NCI-H187 treated with DMSO at 0.1 percent for 48 hours (cell line): ENCODE measurements at regions not wholly inside any gene's neighbourhood (a gene's known extent, or its start where the extent isn't known, plus 50 kb on each side); places are given as distances from the start of the nearest gene placed in this dataset.

Source experiments
- DNase-seq: peaks from one replicate; lab custom pipeline; 2025; lab: John Stamatoyannopoulos, UW

- DNase-seq = no peak
Observed at GRCh38 chr2:42931818-42932195, 139.4 kb upstream of the HAAO start.

- DNase-seq = no peak
Observed at GRCh38 chr2:42931146-42931817, 138.9 kb upstream of the HAAO start.

- DNase-seq = no peak
Observed at GRCh38 chr2:42930025-42930581, 137.7 kb upstream of the HAAO start.

GRCh38 chr2:42929546-42930024 lies 137.2 kb upstream of the HAAO start:
- no peak for DNase-seq

- DNase-seq = no peak
Observed at GRCh38 chr2:42928692-42929545, 136.5 kb upstream of the HAAO start.

GRCh38 chr2:42928161-42928691 lies 135.8 kb upstream of the HAAO start:
- no peak for DNase-seq

GRCh38 chr2:42927334-42928160 lies 135.2 kb upstream of the HAAO start:
- DNase-seq = no peak

- DNase-seq = no peak
Observed at GRCh38 chr2:42926434-42927333, 134.3 kb upstream of the HAAO start.

- DNase-seq = no peak
Observed at GRCh38 chr2:42925742-42926433, 133.5 kb upstream of the HAAO start.

- DNase-seq = no peak
Observed at GRCh38 chr2:42924418-42924886, 132.1 kb upstream of the HAAO start.

- no peak for DNase-seq
Observed at GRCh38 chr2:42923580-42924417, 131.4 kb upstream of the HAAO start.

- no peak for DNase-seq
Observed at GRCh38 chr2:42922790-42923579, 130.6 kb upstream of the HAAO start.

GRCh38 chr2:42922293-42922692 lies 129.9 kb upstream of the HAAO start:
- DNase-seq = no peak

- DNase-seq = no peak
Observed at GRCh38 chr2:42921721-42922120, 129.3 kb upstream of the HAAO start.

- DNase-seq = no peak
Observed at GRCh38 chr2:42921147-42921520, 128.8 kb upstream of the HAAO start.

- no peak for DNase-seq
Observed at GRCh38 chr2:42920446-42921146, 128.2 kb upstream of the HAAO start.

GRCh38 chr2:42918671-42919318 lies 126.4 kb upstream of the HAAO start:
- no peak for DNase-seq
